ENCODE measurements at regions not wholly inside any gene's neighbourhood (a gene's known extent, or its start where the extent isn't known, plus 50 kb on each side); places are given as distances from the start of the nearest gene placed in this dataset.

- Mint-ChIP-seq H3K27ac (no peak overlapping the region), H3K4me3 (no peak overlapping the region), H3K27me3 (peaks cover 7% of the 10 kb centered on the region), H3K4me1 (ENCODE audit: low read depth) (no peaks in the 10 kb centered on the region), H3K36me3 (ENCODE audit: low read depth) (no peaks in the 10 kb centered on the region), H3K9me3 (no peaks in the 10 kb centered on the region)
- ATAC-seq (ENCODE audit: poor library complexity): no peak
- no peak overlapping the region for H3K4me3 ChIP-seq (ENCODE audit: low read length)
- no peaks in the 10 kb centered on the region for H3K27me3 ChIP-seq (ENCODE audit: control insufficient read depth in 1 of 2, insufficient read depth in 2 of 2, low read length in 2 of 2)
- POLR2A ChIA-PET: no interaction called here
- CTCF ChIA-PET: no interaction called here
- DNase-seq: no peak
- H3K9me3 ChIP-seq (ENCODE audit: control insufficient read depth in 1 of 2, insufficient read depth in 1 of 2, low read length in 2 of 2): no peaks in the 10 kb centered on the region
- no peak overlapping the region for H3K27ac ChIP-seq (ENCODE audit: low read depth in 1 of 2, low read length in 2 of 2)
- H3K36me3 ChIP-seq (ENCODE audit: insufficient read depth, low read length): no peaks in the 10 kb centered on the region
- TF ChIP-seq CTCF (IDR thresholded peaks at IDR 0.05): no peak
- intact Hi-C loops (cut with DNase I, micrococcal nuclease): no loop called here
- no peaks in the 10 kb centered on the region for H3K4me1 ChIP-seq (ENCODE audit: insufficient read depth, low read length)
Observed at GRCh38 chr9:85269811-85270210, 471.9 kb downstream of the AGTPBP1 start.

GRCh38 chr9:85268131-85268530 is 473.6 kb downstream of the AGTPBP1 start:
- Mint-ChIP-seq H3K4me1 (ENCODE audit: low read depth) (no peaks in the 10 kb centered on the region), H3K9me3 (no peaks in the 10 kb centered on the region), H3K27me3 (peaks cover 6% of the 10 kb centered on the region), H3K36me3 (ENCODE audit: low read depth) (no peaks in the 10 kb centered on the region), H3K27ac (no peak overlapping the region), H3K4me3 (no peak overlapping the region)
- intact Hi-C loops (cut with DNase I, micrococcal nuclease): no loop called here
- no peaks in the 10 kb centered on the region for H3K36me3 ChIP-seq (ENCODE audit: insufficient read depth, low read length)
- no peak overlapping the region for H3K4me3 ChIP-seq (ENCODE audit: low read length)
- ChIA-PET CTCF (no interaction called here), POLR2A (no interaction called here)
- ATAC-seq (ENCODE audit: poor library complexity) (no peak), DNase-seq (no peak)
- no peaks in the 10 kb centered on the region for H3K4me1 ChIP-seq (ENCODE audit: insufficient read depth, low read length)
- H3K9me3 ChIP-seq (ENCODE audit: control insufficient read depth in 1 of 2, insufficient read depth in 1 of 2, low read length in 2 of 2): no peaks in the 10 kb centered on the region
- TF ChIP-seq CTCF (IDR thresholded peaks at IDR 0.05): no peak
- H3K27me3 ChIP-seq (ENCODE audit: control insufficient read depth in 1 of 2, insufficient read depth in 2 of 2, low read length in 2 of 2): no peaks in the 10 kb centered on the region
- no peak overlapping the region for H3K27ac ChIP-seq (ENCODE audit: low read depth in 1 of 2, low read length in 2 of 2)

GRCh38 chr9:85264695-85265094 is 477.1 kb downstream of the AGTPBP1 start:
- Histone ChIP-seq H3K9me3 (ENCODE audit: control insufficient read depth in 1 of 2, insufficient read depth in 1 of 2, low read length in 2 of 2) (no peaks in the 10 kb centered on the region), H3K27ac (ENCODE audit: low read depth in 1 of 2, low read length in 2 of 2) (no peak overlapping the region), H3K4me3 (ENCODE audit: low read length) (no peak overlapping the region), H3K4me1 (ENCODE audit: insufficient read depth, low read length) (no peaks in the 10 kb centered on the region), H3K27me3 (ENCODE audit: control insufficient read depth in 1 of 2, insufficient read depth in 2 of 2, low read length in 2 of 2) (no peaks in the 10 kb centered on the region), H3K36me3 (ENCODE audit: insufficient read depth, low read length) (no peaks in the 10 kb centered on the region)
- ATAC-seq (ENCODE audit: poor library complexity): no peak
- Mint-ChIP-seq H3K4me1 (ENCODE audit: low read depth) (no peaks in the 10 kb centered on the region), H3K4me3 (no peak overlapping the region), H3K9me3 (no peaks in the 10 kb centered on the region), H3K27me3 (no peaks in the 10 kb centered on the region), H3K27ac (no peak overlapping the region), H3K36me3 (ENCODE audit: low read depth) (no peaks in the 10 kb centered on the region)
- DNase-seq: no peak
- intact Hi-C loops (cut with DNase I, micrococcal nuclease): no loop called here
- TF ChIP-seq CTCF (IDR thresholded peaks at IDR 0.05): no peak
- POLR2A ChIA-PET: no interaction called here
- CTCF ChIA-PET: no interaction called here
